HUES64 (cell line): ENCODE measurements at regions not wholly inside any gene's neighbourhood (a gene's known extent, or its start where the extent isn't known, plus 50 kb on each side); places are given as distances from the start of the nearest gene placed in this dataset.

ENCODE experiments used
- H3K27ac ChIP-seq: 2 replicates; pipeline ENCODE4 v1.7.0; 2013; ENCODE audit warnings: low read depth, low read length, inconsistent platforms
- H3K27me3 ChIP-seq: 2 replicates; pipeline ENCODE4 v1.6.1; 2013; ENCODE audit warnings: mild to moderate bottlenecking, low read length; ENCODE audit not compliant: insufficient read depth
- H3K36me3 ChIP-seq: 2 replicates; pipeline ENCODE4 v1.6.1; 2013; ENCODE audit warnings: mild to moderate bottlenecking, low read length; ENCODE audit not compliant: insufficient read depth
- H3K4me1 ChIP-seq: 2 replicates; pipeline ENCODE4 v1.6.1; 2013; ENCODE audit warnings: mild to moderate bottlenecking, low read length, moderate library complexity; ENCODE audit not compliant: insufficient read depth
- H3K4me3 ChIP-seq: 2 replicates; pipeline ENCODE4 v1.5.1; 2013; ENCODE audit warnings: mild to moderate bottlenecking, low read length, moderate library complexity
- H3K9ac ChIP-seq: 2 replicates; pipeline ENCODE4 v1.6.1; 2013; ENCODE audit warnings: mild to moderate bottlenecking, low read depth, low read length
- H3K9me3 ChIP-seq: 2 replicates; pipeline ENCODE4 v1.6.1; 2013; ENCODE audit warnings: low read depth, low read length; ENCODE audit not compliant: insufficient read depth
- WGBS: fragments of 150-250, 120-280 bp; methylation state at CpG from one replicate; pipeline ENCODE4 v1.1.7; 2013; ENCODE audit warnings: missing lambda C conversion rate; 5-methylcytosine and 5-hydroxymethylcytosine counted together

DNA sequence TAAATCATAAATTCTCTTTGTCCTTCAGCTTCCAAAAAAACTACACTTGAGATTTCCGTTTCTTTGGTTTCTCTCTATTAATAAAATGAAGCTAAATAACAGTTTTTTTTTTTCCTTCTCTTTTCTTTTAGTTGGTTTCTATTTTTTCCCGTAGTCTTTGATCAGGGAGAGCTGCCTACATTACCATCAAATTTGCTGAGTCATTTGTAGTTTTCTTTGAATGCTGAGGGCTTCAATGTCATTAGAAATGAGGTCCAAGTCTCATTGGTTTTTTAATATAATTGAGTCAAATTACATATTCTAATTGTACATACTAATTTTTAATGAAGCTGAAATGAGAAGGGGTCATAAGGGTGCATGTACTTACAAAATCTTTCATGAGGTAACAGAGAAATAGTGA, 550.2 kb downstream of the GBA3 start:
- Histone ChIP-seq H3K9me3 (no peaks in the 10 kb centered on the region), H3K4me1 (no peaks in the 10 kb centered on the region), H3K9ac (no peak overlapping the region), H3K27ac (no peak overlapping the region), H3K27me3 (no peaks in the 10 kb centered on the region), H3K4me3 (no peak overlapping the region), H3K36me3 (no peaks in the 10 kb centered on the region)
- WGBS: no CpG with 5 or more reads among the region's 2 CpGs

DNA sequence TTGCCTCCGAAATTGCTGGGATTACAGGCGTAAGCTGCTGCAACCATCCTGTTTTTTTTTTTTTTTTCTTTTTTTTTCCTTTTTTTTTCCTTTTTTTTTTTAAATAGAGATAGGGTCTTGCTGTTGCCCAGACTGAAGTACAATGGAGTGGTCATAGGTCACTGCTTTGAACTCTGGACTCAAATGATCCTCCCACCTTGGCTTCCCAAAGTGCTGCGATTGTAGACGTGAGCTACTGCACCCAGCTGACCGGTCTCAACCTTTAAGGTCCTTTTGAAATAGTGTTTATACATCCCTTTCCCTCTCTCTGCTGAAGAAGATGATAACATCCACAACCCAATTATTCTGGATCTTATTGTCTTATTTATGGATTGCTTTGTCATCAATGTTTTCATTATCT, 548.7 kb downstream of the GBA3 start:
- H3K9ac ChIP-seq: no peak overlapping the region
- no peak overlapping the region for H3K4me3 ChIP-seq
- 96% methylated on average over 5 of the region's 5 CpGs for WGBS
- H3K27ac ChIP-seq: no peak overlapping the region
- no peaks in the 10 kb centered on the region for H3K9me3 ChIP-seq
- no peaks in the 10 kb centered on the region for H3K36me3 ChIP-seq
- peaks cover 3% of the 10 kb centered on the region; the same call in 1 of the 2 replicates for H3K4me1 ChIP-seq
- H3K27me3 ChIP-seq: no peaks in the 10 kb centered on the region

DNA sequence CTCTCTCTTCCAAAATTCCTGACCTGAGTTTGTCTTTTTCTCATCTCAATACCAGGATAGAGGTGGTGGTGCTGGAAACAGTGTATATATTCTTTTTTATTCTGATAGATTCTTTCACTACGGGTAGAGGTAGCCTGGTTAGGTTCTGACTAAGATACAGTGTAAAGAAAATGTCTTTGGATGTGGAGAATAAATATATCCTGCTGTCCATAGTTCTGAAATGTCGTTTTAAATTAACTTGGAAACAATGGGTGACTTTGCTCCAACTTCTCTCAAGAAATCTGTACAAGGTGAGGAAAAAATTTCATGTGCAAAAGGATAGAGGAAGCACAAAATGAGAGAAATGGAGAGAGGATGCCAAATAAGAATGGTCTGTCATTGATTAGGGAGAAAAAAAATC, 546.1 kb downstream of the GBA3 start:
- Histone ChIP-seq H3K9ac (no peak overlapping the region), H3K27me3 (no peaks in the 10 kb centered on the region), H3K27ac (no peak overlapping the region), H3K4me1 (peaks cover 29% of the 10 kb centered on the region), H3K36me3 (no peaks in the 10 kb centered on the region), H3K4me3 (no peak overlapping the region), H3K9me3 (no peaks in the 10 kb centered on the region)
- WGBS: 94% methylated on average over 2 of the region's 2 CpGs

DNA sequence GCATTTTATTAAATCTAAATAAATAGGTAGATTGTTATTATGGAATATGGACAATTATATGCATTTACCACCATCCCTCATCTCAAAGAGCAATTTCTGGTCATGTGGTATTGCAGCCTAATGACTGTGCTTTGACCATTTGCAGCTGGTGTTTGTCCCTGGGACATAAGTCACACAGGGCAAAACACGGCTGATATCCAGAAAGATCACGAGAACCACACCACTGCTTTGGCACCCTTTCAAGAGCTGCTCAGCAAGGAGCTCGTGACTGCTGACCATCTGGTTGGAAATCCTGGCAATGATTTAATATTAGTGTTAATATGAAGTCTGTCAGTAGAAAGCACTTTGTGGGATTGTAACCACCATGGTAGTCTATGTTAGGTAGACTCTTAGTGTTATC, 545.0 kb downstream of the GBA3 start:
- Histone ChIP-seq H3K27me3 (no peaks in the 10 kb centered on the region), H3K27ac (no peak overlapping the region), H3K9ac (no peak overlapping the region), H3K4me3 (no peak overlapping the region), H3K4me1 (peaks cover 34% of the 10 kb centered on the region), H3K9me3 (no peaks in the 10 kb centered on the region), H3K36me3 (no peaks in the 10 kb centered on the region)
- WGBS: 94% methylated on average over 3 of the region's 3 CpGs

DNA sequence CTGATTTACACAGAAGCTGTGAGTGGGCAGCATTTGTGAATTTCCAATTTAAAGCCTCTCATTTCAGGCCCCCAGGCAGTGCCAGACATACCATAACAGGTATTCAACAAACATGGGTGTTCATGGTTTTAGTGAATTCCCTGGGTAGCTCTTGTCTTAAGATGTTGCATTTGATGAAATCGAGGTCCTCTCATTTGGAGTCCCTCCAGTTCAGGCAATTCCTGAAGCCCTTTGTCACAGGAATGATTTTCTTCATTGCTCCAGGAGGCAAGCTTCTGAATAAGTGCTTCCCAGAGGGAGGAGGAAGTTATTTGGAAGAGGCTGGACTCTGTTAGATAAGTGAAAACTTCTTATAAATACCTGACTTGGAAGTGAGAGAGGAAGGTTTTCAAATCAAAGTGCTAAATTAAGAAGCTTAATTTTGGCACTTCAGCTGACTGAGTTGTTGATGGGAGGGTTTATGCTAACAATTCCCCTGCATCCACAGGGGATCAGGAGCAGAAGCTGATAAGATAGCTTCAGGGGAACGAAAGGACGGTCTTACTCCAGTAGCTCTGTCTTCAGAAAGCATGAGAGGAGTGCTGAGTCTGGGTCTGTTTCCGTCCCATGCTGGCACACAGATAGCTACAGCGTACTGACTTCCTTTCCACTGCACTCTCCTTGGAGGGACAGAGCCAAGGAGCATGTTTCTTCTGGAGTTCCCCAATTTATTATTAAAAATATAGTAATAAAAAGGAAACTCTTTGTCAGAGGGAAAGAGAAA, 543.1 kb downstream of the GBA3 start:
- Histone ChIP-seq H3K4me3 (no peak overlapping the region), H3K27me3 (no peaks in the 10 kb centered on the region), H3K27ac (no peak overlapping the region), H3K9ac (no peak overlapping the region), H3K4me1 (peaks cover 34% of the 10 kb centered on the region), H3K9me3 (no peaks in the 10 kb centered on the region), H3K36me3 (no peaks in the 10 kb centered on the region)
- 41% methylated on average over 5 of the region's 5 CpGs for WGBS

DNA sequence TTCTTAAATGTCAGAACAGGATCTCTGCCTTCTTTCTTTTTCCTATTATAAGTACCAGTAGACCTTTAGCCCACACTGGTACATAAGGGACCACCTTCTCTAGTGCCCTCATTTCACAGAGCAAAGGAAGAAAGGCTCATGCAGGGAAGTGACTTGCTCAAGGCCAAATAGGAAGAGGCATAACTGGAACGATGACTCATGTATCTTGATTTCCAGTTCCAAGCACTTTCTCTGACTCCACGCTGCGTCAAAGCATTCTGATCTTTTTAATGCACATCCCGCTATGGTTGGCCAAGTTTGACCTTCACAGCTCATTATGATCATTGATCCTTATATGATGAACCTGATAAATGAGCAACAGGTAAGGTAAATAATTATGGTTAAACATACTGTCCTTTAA, 542.0 kb downstream of the GBA3 start:
- WGBS: 89% methylated on average over 4 of the region's 4 CpGs
- H3K9ac ChIP-seq: no peak overlapping the region
- 0 out of 2 replicates have a peak overlapping the region, but pooled peaks have one; percentile 11 for H3K27ac ChIP-seq
- no peaks in the 10 kb centered on the region for H3K27me3 ChIP-seq
- no peak overlapping the region for H3K4me3 ChIP-seq
- H3K36me3 ChIP-seq: no peaks in the 10 kb centered on the region
- H3K9me3 ChIP-seq: no peaks in the 10 kb centered on the region
- peaks cover 34% of the 10 kb centered on the region for H3K4me1 ChIP-seq

DNA sequence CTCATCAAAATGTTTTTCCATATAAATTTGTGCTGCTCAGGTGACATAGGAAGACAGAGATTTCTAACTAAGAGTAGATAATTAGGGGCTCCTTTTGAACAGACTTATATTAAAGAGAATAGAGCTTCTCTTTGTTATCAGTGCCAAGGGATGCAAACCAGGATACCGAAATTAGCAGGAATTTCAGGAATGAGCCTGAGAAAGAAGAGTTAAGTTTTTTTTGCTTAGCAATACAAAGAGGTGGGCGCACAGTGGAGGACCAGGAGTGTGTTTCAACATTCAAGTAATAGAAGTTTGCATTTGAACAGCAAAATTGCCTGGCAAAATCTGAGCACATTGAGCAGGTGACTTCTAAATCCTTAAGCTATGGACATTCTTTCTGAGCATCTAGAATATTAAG, 541.3 kb downstream of the GBA3 start:
- Histone ChIP-seq H3K36me3 (no peaks in the 10 kb centered on the region), H3K27me3 (no peaks in the 10 kb centered on the region), H3K4me3 (no peak overlapping the region), H3K4me1 (peaks cover 34% of the 10 kb centered on the region), H3K27ac (peak overlapping the region; percentile 11), H3K9ac (no peak overlapping the region), H3K9me3 (no peaks in the 10 kb centered on the region)
- 27% methylated on average over 2 of the region's 2 CpGs for WGBS

DNA sequence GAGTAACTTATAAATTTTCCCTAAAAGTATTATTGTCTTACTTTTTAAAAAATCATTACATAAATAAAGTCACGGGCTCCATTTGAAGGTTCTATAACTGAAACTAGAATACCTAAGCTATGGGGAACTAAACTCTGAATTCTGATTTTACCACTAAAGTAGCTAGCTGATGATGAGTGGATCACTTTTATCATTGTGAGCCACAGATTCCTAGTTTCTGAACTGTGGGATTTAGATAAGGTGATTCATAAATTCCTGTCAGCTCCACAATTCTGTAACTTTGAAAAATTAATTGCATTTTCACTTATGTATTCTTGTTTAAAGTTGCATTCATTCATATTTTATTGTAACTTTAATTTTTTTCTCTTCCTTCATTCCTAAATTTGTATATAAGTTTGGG, 540.9 kb downstream of the GBA3 start:
- Histone ChIP-seq H3K27ac (no peak overlapping the region; the same call in 1 of the 2 replicates), H3K4me3 (no peak overlapping the region), H3K9ac (no peak overlapping the region), H3K9me3 (no peaks in the 10 kb centered on the region), H3K36me3 (no peaks in the 10 kb centered on the region), H3K4me1 (peaks cover 34% of the 10 kb centered on the region), H3K27me3 (no peaks in the 10 kb centered on the region)
- WGBS: no CpG with 5 or more reads among the region's 1 CpG

DNA sequence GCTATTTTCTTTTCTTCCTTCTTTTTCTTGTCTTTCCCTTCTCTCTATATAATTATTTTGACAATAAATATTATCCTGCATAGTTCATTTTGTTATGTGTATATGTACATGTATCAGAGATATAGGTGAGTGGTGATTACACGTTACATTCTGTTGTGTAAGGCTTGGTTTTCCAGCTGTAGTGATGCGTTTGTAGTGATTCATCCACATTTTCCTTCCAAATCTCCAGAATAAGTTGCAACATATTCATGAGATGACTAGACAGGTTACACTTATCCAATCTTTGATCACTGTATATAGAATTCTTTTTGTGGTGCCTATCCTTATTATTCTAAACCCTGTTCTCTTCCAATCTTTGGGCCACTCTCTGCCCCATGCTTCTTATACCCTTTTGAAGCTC, 540.2 kb downstream of the GBA3 start:
- H3K36me3 ChIP-seq: no peaks in the 10 kb centered on the region
- no peaks in the 10 kb centered on the region for H3K27me3 ChIP-seq
- H3K9ac ChIP-seq: no peak overlapping the region
- no peak overlapping the region for H3K4me3 ChIP-seq
- no peaks in the 10 kb centered on the region for H3K9me3 ChIP-seq
- H3K4me1 ChIP-seq: peaks cover 34% of the 10 kb centered on the region
- 86% methylated on average over 1 of the region's 2 CpGs for WGBS
- no peak overlapping the region for H3K27ac ChIP-seq

DNA sequence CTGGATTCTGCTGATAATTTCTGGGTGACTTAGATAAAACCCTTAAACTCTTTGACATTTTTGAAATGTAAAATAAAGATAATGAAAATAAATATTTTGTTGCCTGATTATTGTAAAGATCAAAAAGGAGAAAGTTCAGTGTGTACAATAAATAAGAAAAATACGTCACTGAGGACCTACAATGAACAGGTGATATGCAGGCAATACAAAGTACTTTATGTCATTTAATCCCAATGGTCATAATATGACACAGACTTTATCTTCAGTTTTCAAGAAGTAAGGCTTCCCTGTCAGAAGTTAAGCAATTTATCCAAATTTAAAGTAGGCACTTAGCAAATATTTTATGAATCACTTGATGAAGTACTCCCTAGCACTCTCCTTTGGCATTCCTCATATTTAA, 532.8 kb downstream of the GBA3 start:
- Histone ChIP-seq H3K27ac (no peak overlapping the region), H3K36me3 (no peaks in the 10 kb centered on the region), H3K4me1 (no peaks in the 10 kb centered on the region), H3K4me3 (no peak overlapping the region), H3K9me3 (no peaks in the 10 kb centered on the region), H3K27me3 (no peaks in the 10 kb centered on the region), H3K9ac (no peak overlapping the region)
- WGBS: 95% methylated on average over 1 of the region's 1 CpG

DNA sequence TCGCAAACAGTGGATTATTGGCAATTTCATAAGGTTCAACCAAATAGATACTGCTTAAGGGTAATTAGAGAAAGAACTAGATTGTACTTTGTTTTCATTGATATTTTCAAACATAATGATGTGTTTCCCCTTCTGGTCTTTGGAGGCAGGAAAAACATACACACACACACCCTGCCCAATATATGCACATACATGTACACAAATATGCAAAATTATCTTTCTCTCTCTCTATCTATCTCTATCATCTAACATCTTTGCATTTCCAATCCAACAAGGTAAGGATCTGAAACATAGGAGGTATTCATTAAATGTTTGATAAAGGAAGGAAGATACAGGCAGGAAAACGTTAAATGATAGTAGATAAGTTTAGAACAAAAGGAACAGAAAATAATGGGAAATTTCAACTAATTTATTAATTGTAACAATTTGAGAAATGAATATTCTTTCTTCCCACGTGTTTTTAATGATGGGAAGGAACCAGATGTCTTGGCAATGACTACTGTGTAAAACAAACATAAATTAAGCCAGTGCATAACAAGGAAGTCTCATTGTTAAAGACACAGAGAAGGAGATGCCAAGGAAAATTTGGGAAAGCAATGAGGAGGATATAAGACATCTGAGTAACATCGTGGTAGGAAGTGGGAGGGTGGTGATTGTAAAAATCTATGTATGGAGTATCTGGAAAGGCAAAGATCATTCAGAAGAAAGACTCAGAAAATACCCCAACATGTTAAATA, 532.1 kb downstream of the GBA3 start:
- H3K9ac ChIP-seq: no peak overlapping the region
- H3K9me3 ChIP-seq: no peaks in the 10 kb centered on the region
- no peaks in the 10 kb centered on the region for H3K4me1 ChIP-seq
- H3K4me3 ChIP-seq: no peak overlapping the region
- H3K27me3 ChIP-seq: no peaks in the 10 kb centered on the region
- H3K36me3 ChIP-seq: no peaks in the 10 kb centered on the region
- no peak overlapping the region for H3K27ac ChIP-seq
- WGBS: 94% methylated on average over 3 of the region's 4 CpGs
